ENCODE measurements at regions not wholly inside any gene's neighbourhood (a gene's known extent, or its start where the extent isn't known, plus 50 kb on each side); places are given as distances from the start of the nearest gene placed in this dataset.

DNA sequence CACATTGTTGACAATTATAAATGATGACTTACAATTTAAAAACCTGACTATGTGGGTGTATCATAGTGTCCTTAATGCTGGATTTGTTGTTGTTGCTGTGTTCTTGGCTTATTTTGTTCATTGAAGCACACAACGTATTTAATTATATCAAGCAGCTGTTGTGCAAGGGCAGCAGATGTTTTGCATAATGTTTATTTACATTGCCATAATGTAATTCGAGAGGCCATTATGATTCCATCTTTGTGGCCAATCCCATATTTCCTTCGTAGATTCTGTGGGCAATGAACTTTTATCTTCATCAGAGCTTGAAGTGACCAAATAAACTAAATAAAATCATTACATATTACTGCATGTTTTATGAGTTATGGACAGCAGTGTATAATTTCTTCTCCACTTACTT is 422.6 kb upstream of the GALNTL6 start:
- no peak overlapping the region for H3K27ac ChIP-seq
- TF ChIP-seq, protein P1, sequence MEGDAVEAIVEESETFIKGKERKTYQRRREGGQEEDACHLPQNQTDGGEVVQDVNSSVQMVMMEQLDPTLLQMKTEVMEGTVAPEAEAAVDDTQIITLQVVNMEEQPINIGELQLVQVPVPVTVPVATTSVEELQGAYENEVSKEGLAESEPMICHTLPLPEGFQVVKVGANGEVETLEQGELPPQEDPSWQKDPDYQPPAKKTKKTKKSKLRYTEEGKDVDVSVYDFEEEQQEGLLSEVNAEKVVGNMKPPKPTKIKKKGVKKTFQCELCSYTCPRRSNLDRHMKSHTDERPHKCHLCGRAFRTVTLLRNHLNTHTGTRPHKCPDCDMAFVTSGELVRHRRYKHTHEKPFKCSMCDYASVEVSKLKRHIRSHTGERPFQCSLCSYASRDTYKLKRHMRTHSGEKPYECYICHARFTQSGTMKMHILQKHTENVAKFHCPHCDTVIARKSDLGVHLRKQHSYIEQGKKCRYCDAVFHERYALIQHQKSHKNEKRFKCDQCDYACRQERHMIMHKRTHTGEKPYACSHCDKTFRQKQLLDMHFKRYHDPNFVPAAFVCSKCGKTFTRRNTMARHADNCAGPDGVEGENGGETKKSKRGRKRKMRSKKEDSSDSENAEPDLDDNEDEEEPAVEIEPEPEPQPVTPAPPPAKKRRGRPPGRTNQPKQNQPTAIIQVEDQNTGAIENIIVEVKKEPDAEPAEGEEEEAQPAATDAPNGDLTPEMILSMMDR (conservative IDR thresholded peaks at IDR 0.05): no peak

DNA sequence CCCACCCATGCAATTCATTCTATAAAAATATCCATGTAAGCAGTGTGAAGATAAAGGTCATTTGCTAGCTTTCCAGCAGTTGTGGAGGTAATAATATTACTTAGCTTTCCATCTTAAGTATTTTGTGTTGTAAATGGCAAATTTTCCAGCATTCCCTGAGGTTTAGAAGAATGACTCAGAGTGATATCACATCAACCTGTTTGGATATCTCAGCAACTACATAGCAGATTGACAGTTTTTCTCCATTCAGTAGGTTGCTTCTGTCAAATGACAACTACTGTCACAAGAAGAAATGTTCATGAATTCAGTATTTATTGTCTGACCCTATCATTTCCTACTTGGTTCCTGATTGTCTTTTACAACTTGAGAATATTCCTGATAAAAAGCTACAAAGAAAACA is 434.9 kb upstream of the GALNTL6 start:
- H3K27ac ChIP-seq: no peak overlapping the region

DNA sequence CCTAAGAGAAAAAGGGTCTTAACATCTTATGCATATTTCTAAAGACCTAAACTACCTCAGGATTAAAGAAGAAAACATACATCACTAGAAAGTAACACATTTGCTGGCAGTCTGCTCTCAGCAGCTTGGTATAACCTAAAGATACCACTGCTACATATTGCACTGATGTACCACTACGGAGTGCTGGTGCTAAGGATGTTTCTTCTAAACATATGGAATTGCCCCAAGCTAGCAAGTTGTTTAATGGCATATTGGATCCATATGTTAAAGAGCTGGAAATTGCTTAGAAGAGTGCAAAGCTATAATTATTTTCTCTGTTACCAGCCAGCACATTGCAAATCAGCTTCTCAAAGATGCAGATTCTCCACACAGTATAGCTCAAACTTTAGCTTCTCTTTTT is 436.5 kb upstream of the GALNTL6 start:
- no peak overlapping the region for H3K27ac ChIP-seq
- TF ChIP-seq, protein P1 (conservative IDR thresholded peaks at IDR 0.05): no peak

More for the DNA sequence above, 434.9 kb upstream of the GALNTL6 start:
- TF ChIP-seq, protein P1 (conservative IDR thresholded peaks at IDR 0.05): no peak

DNA sequence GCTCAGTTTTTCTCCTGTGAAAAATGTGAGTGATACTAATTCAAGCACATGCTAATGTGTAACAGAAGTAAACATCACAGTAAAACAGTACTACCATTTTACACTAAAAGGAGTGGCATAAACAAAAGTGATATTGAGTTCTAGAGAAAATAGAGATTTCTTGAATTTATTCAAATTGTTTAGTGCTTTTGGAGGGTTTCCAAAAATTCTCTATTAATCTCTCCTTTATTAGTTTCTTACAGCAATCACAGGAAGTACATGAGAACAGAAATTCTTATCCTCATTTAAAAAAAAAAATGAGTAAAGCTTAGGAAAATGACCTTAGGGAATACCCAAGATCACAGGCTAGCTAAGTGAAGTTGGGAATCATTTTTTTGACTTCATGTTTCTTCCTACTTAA is 459.7 kb upstream of the GALNTL6 start:
- no peak overlapping the region for H3K27ac ChIP-seq
- TF ChIP-seq, protein P1 (conservative IDR thresholded peaks at IDR 0.05): no peak

DNA sequence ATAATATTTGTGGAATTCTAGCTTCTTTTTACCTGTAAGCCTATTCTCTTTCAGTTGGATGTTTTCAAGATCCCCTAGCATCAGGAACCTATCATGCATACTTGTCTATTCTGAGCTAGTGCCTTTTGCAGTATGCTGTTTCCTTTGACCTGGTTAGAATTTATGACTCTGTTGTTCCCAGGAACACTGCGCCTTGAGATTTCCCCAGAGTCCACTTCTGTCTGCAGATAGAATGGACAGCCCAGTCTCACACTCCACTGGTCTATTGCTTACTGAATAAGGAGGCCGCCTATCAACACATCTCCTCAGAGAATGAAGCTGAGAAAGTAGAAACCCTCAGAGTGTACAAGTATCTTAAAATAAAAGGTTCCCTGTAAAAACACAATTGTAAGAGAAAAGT is 465.1 kb upstream of the GALNTL6 start:
- H3K27ac ChIP-seq: no peak overlapping the region
- TF ChIP-seq, protein P1 (conservative IDR thresholded peaks at IDR 0.05): no peak

DNA sequence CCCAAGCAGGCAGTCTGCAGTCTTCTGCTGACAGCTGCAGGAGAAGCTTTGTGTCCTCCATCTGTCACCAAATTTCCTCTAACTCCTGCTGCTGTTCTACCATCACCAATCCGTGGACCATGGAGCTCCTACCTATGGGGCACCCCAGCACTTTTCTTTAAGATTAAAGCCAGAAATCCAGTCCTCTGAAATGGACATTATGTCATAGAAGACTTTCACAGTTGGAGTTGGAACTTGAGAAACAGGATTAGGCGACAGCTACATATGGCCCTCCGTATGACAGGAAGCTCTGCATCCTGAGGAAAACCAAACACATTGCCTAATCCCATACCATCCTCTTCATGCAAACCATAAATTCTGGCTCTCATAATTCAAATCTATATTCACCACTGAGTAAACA is 470.6 kb upstream of the GALNTL6 start:
- TF ChIP-seq, protein P1 (conservative IDR thresholded peaks at IDR 0.05): no peak

DNA sequence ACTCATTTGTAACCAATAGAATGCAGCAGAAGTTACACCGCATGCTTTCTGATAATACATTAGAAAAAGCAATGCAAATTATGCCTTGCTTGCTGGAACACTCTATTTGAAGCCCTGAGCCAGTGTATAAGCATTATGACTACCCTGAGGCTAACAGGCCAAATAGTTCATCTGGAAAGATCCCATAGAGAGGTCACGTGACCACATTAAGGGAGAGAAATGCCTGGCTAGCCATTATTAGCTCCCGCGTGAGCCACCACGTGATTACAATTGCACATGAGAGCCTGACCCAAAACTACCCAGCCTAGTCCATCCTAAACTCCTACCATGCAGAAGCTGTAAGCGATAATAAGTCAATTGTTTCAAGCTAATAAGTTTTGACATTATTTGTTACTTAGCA is 472.9 kb upstream of the GALNTL6 start:
- TF ChIP-seq, protein P1 (conservative IDR thresholded peaks at IDR 0.05): no peak
- H3K27ac ChIP-seq: no peak overlapping the region

More for the DNA sequence above, 470.6 kb upstream of the GALNTL6 start:
- H3K27ac ChIP-seq: no peak overlapping the region

DNA sequence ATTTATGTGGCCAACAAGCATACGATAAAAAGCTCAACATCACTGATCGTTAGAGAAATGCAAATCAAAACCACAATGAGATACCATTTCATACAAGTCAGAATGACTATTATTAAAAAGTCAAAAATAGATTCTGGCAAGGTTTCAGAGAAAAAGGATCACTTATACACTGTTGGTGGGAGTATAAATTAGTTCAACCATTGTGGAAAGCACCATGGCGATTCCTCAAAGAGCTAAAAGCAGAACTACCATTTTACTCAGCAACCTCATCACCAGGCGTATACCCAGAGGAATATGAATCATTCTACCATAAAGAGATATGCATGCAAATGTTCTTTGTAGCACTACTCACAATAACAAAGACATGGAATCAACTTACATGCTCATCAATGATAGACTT is 478.7 kb upstream of the GALNTL6 start:
- TF ChIP-seq, protein P1 (conservative IDR thresholded peaks at IDR 0.05): no peak
- H3K27ac ChIP-seq: no peak overlapping the region
